AG09319 (cell line): ENCODE measurements at regions not wholly inside any gene's neighbourhood (a gene's known extent, or its start where the extent isn't known, plus 50 kb on each side); places are given as distances from the start of the nearest gene placed in this dataset.
A peak's percentile ranks its signal among the peaks of the same experiment; 100 is the strongest.

Experiments used
- DNase-seq: peaks from one replicate; pipeline ENCODE4 v3.0.0-alpha.2; 2010; ENCODE audit warnings: low read depth; ENCODE audit errors: extremely low read depth
- TF ChIP-seq, protein P1 (sequence below): IDR thresholded peaks from 2 replicates; pipeline ENCODE4 v1.5.1; 2011; ENCODE audit warnings: low read depth, mild to moderate bottlenecking, inconsistent platforms, low read length, moderate library complexity

- TF ChIP-seq, protein P1, sequence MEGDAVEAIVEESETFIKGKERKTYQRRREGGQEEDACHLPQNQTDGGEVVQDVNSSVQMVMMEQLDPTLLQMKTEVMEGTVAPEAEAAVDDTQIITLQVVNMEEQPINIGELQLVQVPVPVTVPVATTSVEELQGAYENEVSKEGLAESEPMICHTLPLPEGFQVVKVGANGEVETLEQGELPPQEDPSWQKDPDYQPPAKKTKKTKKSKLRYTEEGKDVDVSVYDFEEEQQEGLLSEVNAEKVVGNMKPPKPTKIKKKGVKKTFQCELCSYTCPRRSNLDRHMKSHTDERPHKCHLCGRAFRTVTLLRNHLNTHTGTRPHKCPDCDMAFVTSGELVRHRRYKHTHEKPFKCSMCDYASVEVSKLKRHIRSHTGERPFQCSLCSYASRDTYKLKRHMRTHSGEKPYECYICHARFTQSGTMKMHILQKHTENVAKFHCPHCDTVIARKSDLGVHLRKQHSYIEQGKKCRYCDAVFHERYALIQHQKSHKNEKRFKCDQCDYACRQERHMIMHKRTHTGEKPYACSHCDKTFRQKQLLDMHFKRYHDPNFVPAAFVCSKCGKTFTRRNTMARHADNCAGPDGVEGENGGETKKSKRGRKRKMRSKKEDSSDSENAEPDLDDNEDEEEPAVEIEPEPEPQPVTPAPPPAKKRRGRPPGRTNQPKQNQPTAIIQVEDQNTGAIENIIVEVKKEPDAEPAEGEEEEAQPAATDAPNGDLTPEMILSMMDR, result no peak
- DNase-seq, result no peak
Observed at GRCh38 chr14:71230897-71231296, 323.6 kb downstream of the PCNX1 start.

GRCh38 chr14:71231521-71232393 is 324.5 kb downstream of the PCNX1 start:
- no peak for DNase-seq
- TF ChIP-seq, protein P1, result no peak

- no peak for DNase-seq
- TF ChIP-seq, protein P1, result no peak
Observed at GRCh38 chr14:71232506-71232905, 325.2 kb downstream of the PCNX1 start.

- TF ChIP-seq, protein P1, result no peak
- DNase-seq, result peak; percentile 93
Observed at GRCh38 chr14:71235875-71236274, 328.6 kb downstream of the PCNX1 start.

- TF ChIP-seq, protein P1, result no peak
- no peak for DNase-seq
Observed at GRCh38 chr14:71236487-71236886, 329.2 kb downstream of the PCNX1 start.

- DNase-seq, result no peak
- TF ChIP-seq, protein P1, result no peak
Observed at GRCh38 chr14:71237556-71237955, 330.3 kb downstream of the PCNX1 start.

DNA sequence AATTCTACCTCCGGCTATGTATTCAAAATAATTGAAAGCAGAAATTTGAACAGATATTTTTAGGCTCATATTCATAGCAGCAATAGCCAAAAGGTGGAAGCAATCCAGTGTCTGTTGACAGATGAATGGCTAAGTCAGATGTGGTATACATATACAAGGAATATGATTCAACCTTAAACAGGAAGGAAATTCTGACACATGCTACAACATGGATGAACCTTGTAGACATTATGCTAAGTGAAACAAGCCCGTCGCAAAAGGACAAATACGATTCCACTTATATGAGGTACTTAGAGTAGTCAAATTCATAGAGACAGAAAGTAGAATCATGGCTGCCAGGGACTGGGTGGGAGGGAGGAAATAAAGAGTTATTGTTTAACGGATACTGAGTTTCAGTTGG is 331.6 kb downstream of the PCNX1 start:
- TF ChIP-seq, protein P1, result no peak
- DNase-seq, result no peak
